ENCODE measurements at regions not wholly inside any gene's neighbourhood (a gene's known extent, or its start where the extent isn't known, plus 50 kb on each side); places are given as distances from the start of the nearest gene placed in this dataset.

GRCh38 chr2:133821107-133821760 is 253.0 kb upstream of the NCKAP5 start:
- TF ChIP-seq, protein P1, sequence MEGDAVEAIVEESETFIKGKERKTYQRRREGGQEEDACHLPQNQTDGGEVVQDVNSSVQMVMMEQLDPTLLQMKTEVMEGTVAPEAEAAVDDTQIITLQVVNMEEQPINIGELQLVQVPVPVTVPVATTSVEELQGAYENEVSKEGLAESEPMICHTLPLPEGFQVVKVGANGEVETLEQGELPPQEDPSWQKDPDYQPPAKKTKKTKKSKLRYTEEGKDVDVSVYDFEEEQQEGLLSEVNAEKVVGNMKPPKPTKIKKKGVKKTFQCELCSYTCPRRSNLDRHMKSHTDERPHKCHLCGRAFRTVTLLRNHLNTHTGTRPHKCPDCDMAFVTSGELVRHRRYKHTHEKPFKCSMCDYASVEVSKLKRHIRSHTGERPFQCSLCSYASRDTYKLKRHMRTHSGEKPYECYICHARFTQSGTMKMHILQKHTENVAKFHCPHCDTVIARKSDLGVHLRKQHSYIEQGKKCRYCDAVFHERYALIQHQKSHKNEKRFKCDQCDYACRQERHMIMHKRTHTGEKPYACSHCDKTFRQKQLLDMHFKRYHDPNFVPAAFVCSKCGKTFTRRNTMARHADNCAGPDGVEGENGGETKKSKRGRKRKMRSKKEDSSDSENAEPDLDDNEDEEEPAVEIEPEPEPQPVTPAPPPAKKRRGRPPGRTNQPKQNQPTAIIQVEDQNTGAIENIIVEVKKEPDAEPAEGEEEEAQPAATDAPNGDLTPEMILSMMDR (IDR thresholded peaks at IDR 0.05; ENCODE audit: low read depth, low read length, poor library complexity, severe bottlenecking) = no peak
- no peak for TF ChIP-seq EZH2phosphoT487 (IDR thresholded peaks at IDR 0.05; ENCODE audit: borderline replicate concordance, low read length)

Measured in DOHH2 (cell line).